Liver (tissue), 3 donors: ENCODE measurements at regions not wholly inside any gene's neighbourhood (a gene's known extent, or its start where the extent isn't known, plus 50 kb on each side); places are given as distances from the start of the nearest gene placed in this dataset.

ENCODE experiments used
- CTCF ChIP-seq: fragments of 150-350 bp; IDR thresholded peaks from 2 replicates; pipeline ENCODE4 v1.5.1; 2017; ENCODE audit warnings: improper control_type of control experiment, low read depth, low read length; ENCODE audit not compliant: missing input control
- EGR1 ChIP-seq, 2 donors: IDR thresholded peaks; 2 replicates each; pipeline ENCODE4 v1.6.1; 2016 to 2018; ENCODE audit warnings: antibody characterized with exemption in 2 of 2, low read depth in 2 of 2
- JUND ChIP-seq, 2 donors: IDR thresholded peaks; 2 replicates each; pipeline ENCODE4 v1.6.1; 2016; ENCODE audit warnings: antibody characterized with exemption in 2 of 2
- MAX ChIP-seq: IDR thresholded peaks from 2 replicates; pipeline ENCODE4 v1.6.1; 2016; ENCODE audit warnings: antibody characterized with exemption
- RAD21 ChIP-seq, 2 donors: IDR thresholded peaks; 2 replicates each; pipeline ENCODE4 v1.6.1; 2016; ENCODE audit warnings: antibody characterized with exemption in 2 of 2, mild to moderate bottlenecking in 2 of 2
- SP1 ChIP-seq: IDR thresholded peaks from 2 replicates; pipeline ENCODE4 v1.6.1; 2018; ENCODE audit warnings: antibody characterized with exemption, mild to moderate bottlenecking
- TAF1 ChIP-seq: conservative IDR thresholded peaks from 2 replicates; pipeline ENCODE4 v1.6.1; 2016; ENCODE audit warnings: antibody characterized with exemption, mild to moderate bottlenecking
- YY1 ChIP-seq: IDR thresholded peaks from 2 replicates; pipeline ENCODE4 v1.6.1; 2016; ENCODE audit warnings: antibody characterized with exemption, mild to moderate bottlenecking
- ZBTB33 ChIP-seq: IDR thresholded peaks from 2 replicates; pipeline ENCODE4 v1.6.1; 2016; ENCODE audit warnings: antibody characterized with exemption
- donor health status: healthy.
- donor health status: healthy.

- TF ChIP-seq YY1 (no peak), JUND (IDR thresholded peaks at IDR 0.05) (no peak), CTCF (no peak), MAX (no peak), SP1 (no peak), EGR1 (IDR thresholded peaks at IDR 0.05; ENCODE audit: low read depth in 2 of 2) (no peak), TAF1 (no peak), RAD21 (IDR thresholded peaks at IDR 0.05) (no peak), ZBTB33 (no peak)
Measured at GRCh38 chr18:75132098-75132870, 76.7 kb downstream of the PTGR3 start.
